Progenitor cell of endocrine pancreas (in vitro differentiated cells): ENCODE measurements at regions not wholly inside any gene's neighbourhood (a gene's known extent, or its start where the extent isn't known, plus 50 kb on each side); places are given as distances from the start of the nearest gene placed in this dataset.

Experiments used
- DNase-seq: peaks from one replicate; pipeline ENCODE4 v3.0.0; 2021; ENCODE audit warnings: low spot score; ENCODE audit not compliant: unreplicated experiment
- H3K27ac Mint-ChIP-seq: 2 replicates; pipeline ENCODE4 v1.8.0; 2021; ENCODE audit warnings: mild to moderate bottlenecking, moderate library complexity, mixed read lengths
- H3K27me3 Mint-ChIP-seq: 2 replicates; pipeline ENCODE4 v1.8.0; 2021; ENCODE audit warnings: mixed read lengths
- H3K36me3 Mint-ChIP-seq: 2 replicates; pipeline ENCODE4 v1.8.0; 2022; ENCODE audit warnings: mixed read lengths; ENCODE audit not compliant: insufficient read depth
- H3K4me1 Mint-ChIP-seq: 2 replicates; pipeline ENCODE4 v1.8.0; 2021; ENCODE audit warnings: low read depth, mixed read lengths
- H3K4me3 Mint-ChIP-seq: 2 replicates; pipeline ENCODE4 v1.8.0; 2021; ENCODE audit warnings: low read depth, mild to moderate bottlenecking, moderate library complexity, mixed read lengths
- H3K9me3 Mint-ChIP-seq: 2 replicates; pipeline ENCODE4 v1.8.0; 2021; ENCODE audit warnings: low read depth, mixed read lengths
- TF ChIP-seq, protein P1 (sequence below): fragments of 200-600 bp; sonication (generic); IDR thresholded peaks from one replicate; pipeline ENCODE4 v1.5.0; 2021; ENCODE audit warnings: antibody characterized with exemption, mild to moderate bottlenecking; ENCODE audit not compliant: unreplicated experiment

GRCh38 chr20:11053310-11053709 is 379.5 kb upstream of the JAG1 start:
- TF ChIP-seq, protein P1, sequence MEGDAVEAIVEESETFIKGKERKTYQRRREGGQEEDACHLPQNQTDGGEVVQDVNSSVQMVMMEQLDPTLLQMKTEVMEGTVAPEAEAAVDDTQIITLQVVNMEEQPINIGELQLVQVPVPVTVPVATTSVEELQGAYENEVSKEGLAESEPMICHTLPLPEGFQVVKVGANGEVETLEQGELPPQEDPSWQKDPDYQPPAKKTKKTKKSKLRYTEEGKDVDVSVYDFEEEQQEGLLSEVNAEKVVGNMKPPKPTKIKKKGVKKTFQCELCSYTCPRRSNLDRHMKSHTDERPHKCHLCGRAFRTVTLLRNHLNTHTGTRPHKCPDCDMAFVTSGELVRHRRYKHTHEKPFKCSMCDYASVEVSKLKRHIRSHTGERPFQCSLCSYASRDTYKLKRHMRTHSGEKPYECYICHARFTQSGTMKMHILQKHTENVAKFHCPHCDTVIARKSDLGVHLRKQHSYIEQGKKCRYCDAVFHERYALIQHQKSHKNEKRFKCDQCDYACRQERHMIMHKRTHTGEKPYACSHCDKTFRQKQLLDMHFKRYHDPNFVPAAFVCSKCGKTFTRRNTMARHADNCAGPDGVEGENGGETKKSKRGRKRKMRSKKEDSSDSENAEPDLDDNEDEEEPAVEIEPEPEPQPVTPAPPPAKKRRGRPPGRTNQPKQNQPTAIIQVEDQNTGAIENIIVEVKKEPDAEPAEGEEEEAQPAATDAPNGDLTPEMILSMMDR = no peak
- no peaks in the 10 kb centered on the region for H3K36me3 Mint-ChIP-seq
- no peak overlapping the region for H3K4me3 Mint-ChIP-seq
- no peak for DNase-seq
- H3K27me3 Mint-ChIP-seq = no peaks in the 10 kb centered on the region
- H3K27ac Mint-ChIP-seq = no peak overlapping the region
- no peaks in the 10 kb centered on the region for H3K9me3 Mint-ChIP-seq
- H3K4me1 Mint-ChIP-seq = peaks cover 7% of the 10 kb centered on the region

DNA sequence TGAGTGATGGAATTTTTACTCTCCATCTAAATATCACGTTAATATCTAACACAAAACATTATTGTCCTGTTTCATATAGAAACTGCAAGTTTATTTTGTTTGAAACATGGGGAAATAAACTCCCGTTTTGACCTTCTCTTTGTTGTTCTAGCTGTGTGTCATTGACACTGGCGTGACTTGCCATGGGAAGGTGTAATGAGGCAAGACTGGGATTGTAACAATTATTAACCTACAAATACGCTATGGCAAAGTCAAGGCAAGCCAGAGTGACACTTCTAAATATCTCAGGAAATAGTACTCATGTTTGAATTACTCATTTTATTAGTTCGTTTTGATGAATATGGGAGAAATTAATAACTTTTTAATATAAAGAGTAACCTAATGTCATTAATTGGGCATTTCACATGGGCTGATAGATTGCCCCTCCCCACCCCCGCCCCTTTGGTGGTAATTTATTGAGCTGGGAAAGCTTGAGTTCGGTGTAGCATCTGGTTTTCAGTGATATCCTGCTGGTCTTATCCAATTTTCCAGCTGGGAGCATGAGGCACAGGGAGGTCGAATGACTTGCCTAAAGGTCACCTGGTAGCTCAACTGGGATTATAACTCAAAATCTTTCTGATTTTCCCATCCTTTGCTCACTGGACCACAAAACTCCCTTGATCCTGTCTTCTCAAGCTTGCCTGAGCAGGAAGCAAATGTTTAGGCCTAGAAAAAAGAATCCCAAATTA is 380.6 kb upstream of the JAG1 start:
- H3K9me3 Mint-ChIP-seq = no peaks in the 10 kb centered on the region
- no peaks in the 10 kb centered on the region for H3K27me3 Mint-ChIP-seq
- H3K4me1 Mint-ChIP-seq = peaks cover 2% of the 10 kb centered on the region
- no peak for DNase-seq
- TF ChIP-seq, protein P1 = no peak
- no peaks in the 10 kb centered on the region for H3K36me3 Mint-ChIP-seq
- no peak overlapping the region for H3K27ac Mint-ChIP-seq
- H3K4me3 Mint-ChIP-seq = no peak overlapping the region

DNA sequence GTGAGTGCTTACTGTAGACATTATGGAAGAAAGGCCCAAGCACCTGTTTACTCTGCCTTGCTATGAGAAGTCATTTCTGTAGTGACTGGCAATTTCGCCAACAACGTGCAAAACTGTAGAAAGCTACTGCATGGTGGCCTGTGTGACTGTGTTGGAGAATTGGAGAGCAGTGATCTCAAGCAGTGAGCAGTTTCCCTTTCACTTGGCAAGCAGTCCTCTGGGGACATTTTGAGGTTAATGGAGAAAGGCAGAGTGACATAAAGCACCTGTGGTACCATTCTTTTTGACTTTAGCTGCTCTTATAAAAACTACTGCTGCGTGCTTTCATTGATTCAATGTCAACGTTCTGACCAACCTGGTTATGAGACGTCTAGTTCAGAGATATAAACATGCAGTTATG is 382.6 kb upstream of the JAG1 start:
- TF ChIP-seq, protein P1 = no peak
- H3K27ac Mint-ChIP-seq = no peak overlapping the region
- H3K4me1 Mint-ChIP-seq = peaks cover 10% of the 10 kb centered on the region
- no peaks in the 10 kb centered on the region for H3K9me3 Mint-ChIP-seq
- H3K4me3 Mint-ChIP-seq = no peak overlapping the region
- no peaks in the 10 kb centered on the region for H3K36me3 Mint-ChIP-seq
- no peaks in the 10 kb centered on the region for H3K27me3 Mint-ChIP-seq
- DNase-seq = no peak

- H3K4me1 Mint-ChIP-seq = peaks cover 17% of the 10 kb centered on the region
- no peak overlapping the region for H3K4me3 Mint-ChIP-seq
- DNase-seq = no peak
- TF ChIP-seq, protein P1 = no peak
- H3K27ac Mint-ChIP-seq = no peak overlapping the region
- no peaks in the 10 kb centered on the region for H3K27me3 Mint-ChIP-seq
- H3K36me3 Mint-ChIP-seq = no peaks in the 10 kb centered on the region
- H3K9me3 Mint-ChIP-seq = no peaks in the 10 kb centered on the region
Observed at GRCh38 chr20:11057624-11058023, 383.8 kb upstream of the JAG1 start.

- H3K27me3 Mint-ChIP-seq = no peaks in the 10 kb centered on the region
- H3K4me1 Mint-ChIP-seq = peaks cover 23% of the 10 kb centered on the region
- TF ChIP-seq, protein P1 = no peak
- H3K9me3 Mint-ChIP-seq = no peaks in the 10 kb centered on the region
- no peak overlapping the region for H3K27ac Mint-ChIP-seq
- DNase-seq = no peak
- H3K4me3 Mint-ChIP-seq = no peak overlapping the region
- no peaks in the 10 kb centered on the region for H3K36me3 Mint-ChIP-seq
Observed at GRCh38 chr20:11059659-11060058, 385.9 kb upstream of the JAG1 start.
